ENCODE measurements at regions not wholly inside any gene's neighbourhood (a gene's known extent, or its start where the extent isn't known, plus 50 kb on each side); places are given as distances from the start of the nearest gene placed in this dataset.

DNA sequence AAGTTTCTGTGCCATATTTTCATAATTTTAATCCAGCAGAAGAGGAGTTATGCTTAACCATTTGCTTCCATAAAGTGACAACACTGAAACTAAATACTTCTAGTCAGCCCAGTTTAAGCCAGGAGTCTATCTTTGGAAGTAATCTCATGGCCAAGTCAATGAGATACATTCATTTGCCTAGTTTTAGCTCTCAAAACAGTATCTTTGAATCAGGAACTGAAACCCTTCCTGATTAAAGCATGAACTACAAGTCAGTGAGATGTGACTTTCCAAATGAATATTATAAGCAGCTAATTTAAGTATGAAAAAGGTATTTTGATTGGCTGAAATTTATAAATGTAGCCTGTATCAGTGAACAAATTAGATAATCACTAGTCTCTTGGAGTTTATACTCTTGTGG, 491.5 kb downstream of the SLC6A15 start:
- TF ChIP-seq POLR2A (IDR thresholded peaks at IDR 0.05) (no peak), POLR2AphosphoS5 (IDR thresholded peaks at IDR 0.05) (no peak), EP300 (IDR thresholded peaks at IDR 0.05) (no peak)
- TF ChIP-seq, protein P1, sequence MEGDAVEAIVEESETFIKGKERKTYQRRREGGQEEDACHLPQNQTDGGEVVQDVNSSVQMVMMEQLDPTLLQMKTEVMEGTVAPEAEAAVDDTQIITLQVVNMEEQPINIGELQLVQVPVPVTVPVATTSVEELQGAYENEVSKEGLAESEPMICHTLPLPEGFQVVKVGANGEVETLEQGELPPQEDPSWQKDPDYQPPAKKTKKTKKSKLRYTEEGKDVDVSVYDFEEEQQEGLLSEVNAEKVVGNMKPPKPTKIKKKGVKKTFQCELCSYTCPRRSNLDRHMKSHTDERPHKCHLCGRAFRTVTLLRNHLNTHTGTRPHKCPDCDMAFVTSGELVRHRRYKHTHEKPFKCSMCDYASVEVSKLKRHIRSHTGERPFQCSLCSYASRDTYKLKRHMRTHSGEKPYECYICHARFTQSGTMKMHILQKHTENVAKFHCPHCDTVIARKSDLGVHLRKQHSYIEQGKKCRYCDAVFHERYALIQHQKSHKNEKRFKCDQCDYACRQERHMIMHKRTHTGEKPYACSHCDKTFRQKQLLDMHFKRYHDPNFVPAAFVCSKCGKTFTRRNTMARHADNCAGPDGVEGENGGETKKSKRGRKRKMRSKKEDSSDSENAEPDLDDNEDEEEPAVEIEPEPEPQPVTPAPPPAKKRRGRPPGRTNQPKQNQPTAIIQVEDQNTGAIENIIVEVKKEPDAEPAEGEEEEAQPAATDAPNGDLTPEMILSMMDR (IDR thresholded peaks at IDR 0.05), result no peak

Measured in sigmoid colon (tissue), 4 donors.